Stimulated activated CD4-positive, alpha-beta T cell treated with anti-CD3 and anti-CD28 coated beads, Interleukin-4, amount 100 ng/mL, for 4 hours (primary cell): ENCODE measurements at regions not wholly inside any gene's neighbourhood (a gene's known extent, or its start where the extent isn't known, plus 50 kb on each side); places are given as distances from the start of the nearest gene placed in this dataset.

Experiments used
- DNase-seq, 2 experiments: peaks; one replicate each; pipeline ENCODE4 v3.0.0-alpha.2; 2020

DNA sequence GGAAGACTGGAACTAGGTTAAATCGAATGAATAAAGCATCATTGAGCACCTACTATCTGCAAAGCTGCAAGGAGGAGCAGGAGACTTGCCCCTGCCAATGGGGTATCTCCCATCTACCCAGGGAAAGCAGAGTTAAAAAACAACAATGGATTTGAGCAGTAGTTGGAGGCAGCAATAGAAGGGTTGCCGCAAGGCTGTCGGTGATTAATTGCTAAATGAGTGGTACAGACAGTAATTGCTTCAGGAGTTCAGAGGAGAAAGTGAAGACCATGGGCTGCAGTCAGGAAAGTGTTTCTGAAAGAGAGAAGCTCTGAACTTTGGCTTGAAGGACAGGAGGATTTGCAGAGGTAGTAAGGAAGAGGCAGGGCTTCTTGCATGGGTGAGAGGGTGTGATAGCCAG lies 152.9 kb downstream of the ACTL8 start:
- no peak for DNase-seq

DNA sequence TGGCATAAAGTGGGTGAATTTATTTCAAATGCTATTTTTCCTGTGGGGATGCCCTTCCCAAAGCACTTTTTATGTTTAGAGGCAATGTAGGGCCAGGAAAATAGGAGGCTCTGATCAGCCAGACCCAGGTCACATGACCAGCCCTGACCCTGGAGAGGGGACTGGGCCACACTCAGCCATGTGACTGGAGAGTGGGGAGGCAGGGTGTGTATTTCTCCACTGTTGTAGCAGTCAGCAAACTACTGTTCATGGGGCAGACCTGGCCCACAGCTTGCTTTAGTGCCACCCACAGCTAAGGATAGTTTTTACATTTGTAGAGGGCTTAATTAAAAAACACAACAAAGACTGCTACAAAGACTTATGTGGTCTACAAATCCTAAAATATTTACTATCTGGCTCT lies 153.8 kb downstream of the ACTL8 start:
- no peak for DNase-seq

GRCh38 chr1:17909634-17910033 lies 154.5 kb downstream of the ACTL8 start:
- DNase-seq: no peak

- DNase-seq: no peak
Observed at GRCh38 chr1:17911791-17912190, 156.7 kb downstream of the ACTL8 start.

- no peak for DNase-seq
Observed at GRCh38 chr1:17912491-17912890, 157.4 kb downstream of the ACTL8 start.

- no peak for DNase-seq
Observed at GRCh38 chr1:17913326-17914115, 158.4 kb downstream of the ACTL8 start.

DNA sequence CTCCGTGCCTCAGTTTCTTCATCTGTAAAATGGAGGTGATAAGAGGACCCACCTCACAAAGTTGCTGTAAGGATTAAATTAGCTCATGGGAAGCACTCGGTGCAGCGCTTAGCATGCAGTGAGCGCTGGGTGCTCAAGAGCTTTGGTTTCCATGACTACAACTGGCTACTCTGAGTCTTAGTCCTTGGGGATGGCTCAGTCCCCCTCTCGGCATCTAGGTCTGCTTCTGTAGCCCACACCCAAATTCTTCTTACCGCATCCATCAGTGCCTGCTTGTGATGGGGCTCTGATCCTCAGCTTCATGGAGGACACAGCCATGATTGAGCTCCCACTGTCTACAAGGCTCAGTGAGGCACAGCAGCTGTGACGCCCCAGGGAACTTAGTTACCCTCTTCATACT lies 159.0 kb downstream of the ACTL8 start:
- no peak for DNase-seq

GRCh38 chr1:17914987-17915386 lies 159.9 kb downstream of the ACTL8 start:
- no peak for DNase-seq

- DNase-seq: no peak
Observed at GRCh38 chr1:17915511-17916197, 160.5 kb downstream of the ACTL8 start.

DNA sequence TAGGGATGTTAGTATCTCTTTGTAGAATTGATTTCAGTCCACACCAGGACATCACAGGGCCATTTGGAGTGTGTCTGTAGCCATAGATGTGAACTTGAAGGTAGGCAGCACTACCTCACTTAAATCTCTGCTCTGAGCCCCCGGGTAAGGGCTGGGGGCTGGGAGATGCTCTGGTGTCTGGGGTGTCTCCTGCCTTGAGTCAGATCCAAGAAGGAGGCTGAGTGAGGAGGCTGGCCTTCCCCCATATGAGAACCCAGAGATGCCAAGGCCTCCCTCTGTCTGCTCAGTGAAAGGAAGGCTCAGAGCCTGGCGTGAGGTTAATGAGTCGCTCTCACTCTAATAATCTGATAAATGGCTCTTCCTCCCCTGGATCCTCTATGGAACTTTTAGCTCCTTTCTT lies 161.6 kb downstream of the ACTL8 start:
- DNase-seq: no peak

GRCh38 chr1:17919525-17920439 lies 164.6 kb downstream of the ACTL8 start:
- DNase-seq: no peak

DNA sequence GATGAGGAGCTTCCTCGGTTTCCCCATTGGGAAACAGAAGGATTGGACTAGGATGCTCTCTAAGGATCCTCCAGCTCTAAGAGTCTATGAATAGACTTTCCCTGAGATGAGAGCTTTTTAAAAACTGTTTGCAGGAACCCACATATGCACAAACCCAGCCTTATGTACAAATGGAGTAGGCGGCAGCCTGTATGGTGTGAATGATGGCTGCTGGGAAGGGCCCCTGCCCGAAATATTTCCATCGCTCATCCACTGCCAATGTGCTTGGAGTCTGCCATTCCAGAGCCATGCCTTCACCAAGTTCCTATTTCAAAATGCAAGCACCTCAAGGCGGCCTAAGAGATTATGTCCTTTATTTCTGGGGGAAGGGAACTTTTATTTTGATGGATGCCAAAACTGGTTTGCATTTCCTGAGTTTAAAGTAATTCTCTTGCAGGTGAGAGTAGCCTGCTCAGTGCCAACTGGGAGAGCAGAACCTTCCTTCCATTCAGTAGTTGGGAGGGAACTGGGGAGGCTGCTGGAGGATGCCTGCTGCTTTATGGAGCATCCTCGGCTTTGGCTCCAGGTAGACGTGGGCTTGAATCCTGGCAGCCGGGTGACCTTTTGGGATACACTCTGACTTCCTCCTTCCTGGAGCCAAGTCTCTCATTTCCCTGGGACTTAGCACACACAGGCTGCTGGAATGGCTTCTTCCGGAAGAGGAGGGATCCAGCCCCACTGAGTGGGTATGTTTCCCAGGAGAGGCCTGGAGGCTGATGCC lies 165.9 kb downstream of the ACTL8 start:
- DNase-seq: no peak

DNA sequence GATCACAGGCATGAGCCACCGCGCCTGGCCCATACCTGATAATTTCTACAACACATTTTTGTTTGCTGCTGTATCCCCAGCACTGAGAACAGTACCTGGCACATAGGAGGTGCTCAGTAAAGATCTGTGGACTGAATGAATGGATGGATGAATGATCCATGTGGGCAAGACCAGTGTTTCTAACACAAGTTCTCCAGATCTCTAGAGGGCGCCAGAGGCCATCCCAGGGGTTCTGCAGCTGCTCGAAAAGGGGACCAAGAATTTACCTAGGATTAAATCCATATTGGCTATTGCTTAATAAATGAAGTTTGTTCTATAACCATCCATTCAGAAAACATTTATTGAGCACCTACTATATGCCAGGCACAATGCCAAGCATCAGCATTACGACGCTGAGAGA lies 167.7 kb downstream of the ACTL8 start:
- no peak for DNase-seq

DNA sequence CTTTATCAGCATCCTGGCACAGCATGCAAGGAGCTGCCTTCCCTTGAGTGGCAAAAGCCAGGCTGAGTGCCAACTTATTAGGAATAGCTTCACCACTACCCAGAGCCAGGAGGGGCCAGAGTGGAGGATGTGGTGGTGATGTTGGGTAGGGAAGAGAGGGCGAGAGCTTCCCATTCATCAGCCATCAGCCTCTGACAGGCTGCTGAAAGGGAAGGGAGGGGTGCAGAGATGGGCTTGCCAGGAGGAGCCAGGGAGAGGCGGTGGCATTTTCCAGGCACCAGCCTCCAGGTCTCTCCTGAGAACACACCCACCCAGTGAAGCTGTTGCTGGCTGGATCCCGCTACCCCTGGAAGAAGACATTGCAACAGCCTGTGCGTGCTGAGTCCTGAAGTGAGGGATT lies 168.5 kb downstream of the ACTL8 start:
- no peak for DNase-seq

GRCh38 chr1:17924578-17924977 lies 169.4 kb downstream of the ACTL8 start:
- no peak for DNase-seq

- no peak for DNase-seq
Observed at GRCh38 chr1:17925290-17926237, 170.4 kb downstream of the ACTL8 start.

GRCh38 chr1:17926906-17927305 lies 171.8 kb downstream of the ACTL8 start:
- no peak for DNase-seq

DNA sequence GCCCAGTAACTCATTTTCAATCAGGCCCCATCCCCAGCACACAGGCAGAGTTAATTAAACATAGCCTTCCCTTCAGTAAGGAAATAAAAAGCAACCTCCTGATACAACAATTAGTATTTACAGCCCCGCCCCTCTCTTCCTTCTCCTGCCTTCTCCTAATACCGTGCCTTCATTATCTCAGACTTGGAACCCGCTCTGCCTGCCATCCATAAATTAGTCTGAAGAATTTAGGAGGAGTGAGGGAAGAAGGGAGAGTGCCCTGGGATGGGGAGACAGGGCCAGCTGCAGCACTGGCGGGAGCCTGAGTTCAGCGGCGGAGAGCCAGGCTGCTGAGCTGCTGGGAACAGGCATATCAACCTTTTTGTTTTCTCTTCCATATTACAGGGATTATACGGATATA lies 172.8 kb downstream of the ACTL8 start:
- DNase-seq: no peak

GRCh38 chr1:17929224-17929623 lies 174.1 kb downstream of the ACTL8 start:
- DNase-seq: no peak

- DNase-seq: no peak
Observed at GRCh38 chr1:17930635-17931034, 175.5 kb downstream of the ACTL8 start.

GRCh38 chr1:17932164-17932563 lies 175.4 kb upstream of the IGSF21 start:
- DNase-seq: no peak

- DNase-seq: no peak
Observed at GRCh38 chr1:17933501-17933900, 174.1 kb upstream of the IGSF21 start.
